Aorta (tissue), 5 donors: ENCODE measurements at regions not wholly inside any gene's neighbourhood (a gene's known extent, or its start where the extent isn't known, plus 50 kb on each side); places are given as distances from the start of the nearest gene placed in this dataset.

Experiments
- ATAC-seq: fragments of 200-7000 bp; cut with Tn5 transposase; one replicate; pipeline ENCODE4 v1.9.1; 2022; ENCODE audit warnings: moderate library complexity; ENCODE audit not compliant: low FRiP score
- DNase-seq, 2 donors: peaks; one replicate each; pipeline ENCODE4 v3.0.0-alpha.2; 2020
- H3K27ac ChIP-seq, 2 donors: one replicate each; pipeline ENCODE4 v1.5.1; 2013; ENCODE audit warnings: low read length in 2 of 2, mild to moderate bottlenecking in 2 of 2, moderate library complexity in 2 of 2, control low read depth in 1 of 2, inconsistent platforms in 1 of 2, low read depth in 1 of 2
- H3K27me3 ChIP-seq, 2 donors: one replicate each; pipeline ENCODE4 v1.6.1; 2013; ENCODE audit warnings: control low read depth in 1 of 2, low read length in 1 of 2, mild to moderate bottlenecking in 1 of 2, moderate library complexity in 1 of 2; ENCODE audit not compliant: insufficient read depth in 2 of 2, control insufficient read depth in 1 of 2
- H3K36me3 ChIP-seq, 2 donors: one replicate each; pipeline ENCODE4 v1.6.1; 2013; ENCODE audit warnings: control low read depth in 1 of 2, low read length in 1 of 2, mild to moderate bottlenecking in 1 of 2; ENCODE audit not compliant: insufficient read depth in 2 of 2, control insufficient read depth in 1 of 2
- H3K4me1 ChIP-seq, 2 donors: one replicate each; pipeline ENCODE4 v1.6.1; 2013; ENCODE audit warnings: low read length in 2 of 2, control low read depth in 1 of 2, mild to moderate bottlenecking in 1 of 2, moderate library complexity in 1 of 2; ENCODE audit not compliant: insufficient read depth in 2 of 2, control insufficient read depth in 1 of 2
- H3K4me3 ChIP-seq, 2 donors: one replicate each; pipeline ENCODE4 v1.5.1; 2013; ENCODE audit warnings: low read length in 2 of 2, control low read depth in 1 of 2, mild to moderate bottlenecking in 1 of 2
- H3K9me3 ChIP-seq: one replicate; pipeline ENCODE4 v1.6.1; 2013; ENCODE audit warnings: mild to moderate bottlenecking, low read length; ENCODE audit not compliant: control insufficient read depth
- WGBS, 2 donors: extraction: QIAGEN DNeasy Blood & Tissue Kit; methylation state at CpG; one replicate each; pipeline ENCODE4 v1.1.7; 2013; 5-methylcytosine and 5-hydroxymethylcytosine counted together
- intact Hi-C, 2 donors: fragments of 100-400 bp; cut with DNase I; formaldehyde crosslinking; loops; one replicate each; pipeline versions ENCODE4 v1.14.2 to v1.15.0; 2022
- donor health status: healthy with polysubstance abuse.
- donor health status: Bipolar disorder and iron deficiency.
- donor health status: DM: no; HTN: no; CAD: no.
- donor health status: DM: no; HTN: no; CAD: no.
- donor health status: DM: yes; HTN: yes; CAD: no.

DNA sequence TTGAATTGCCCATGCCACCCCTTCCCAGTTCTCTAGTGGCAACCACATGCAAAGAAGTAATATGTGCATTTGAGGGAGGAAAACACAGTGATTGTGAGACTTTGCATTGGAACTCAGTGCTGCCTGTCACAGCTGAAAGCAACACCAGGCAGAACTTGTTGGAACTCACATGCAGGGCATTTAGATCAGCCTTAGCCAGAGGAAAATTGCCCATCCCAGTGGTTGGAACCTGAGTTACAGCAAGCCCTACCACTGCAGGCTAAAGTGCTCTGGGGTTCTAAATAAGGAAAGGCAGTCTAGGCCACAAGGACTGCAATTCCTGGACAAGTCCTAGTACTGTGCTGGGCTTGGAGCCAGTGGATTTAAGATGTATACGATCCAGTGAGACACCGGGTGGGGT is 245.3 kb upstream of the UFL1 start:
- H3K4me3 ChIP-seq, result no peak overlapping the region
- intact Hi-C loops, result no loop called here
- H3K27me3 ChIP-seq, result no peaks in the 10 kb centered on the region
- H3K4me1 ChIP-seq, result no peaks in the 10 kb centered on the region
- ATAC-seq (no peak), DNase-seq (no peak)
- H3K36me3 ChIP-seq, result no peaks in the 10 kb centered on the region
- 8 to 19% methylated on average over 2 of the region's 2 CpGs for WGBS, 2 donors
- no peaks in the 10 kb centered on the region for H3K9me3 ChIP-seq
- no peak overlapping the region for H3K27ac ChIP-seq

DNA sequence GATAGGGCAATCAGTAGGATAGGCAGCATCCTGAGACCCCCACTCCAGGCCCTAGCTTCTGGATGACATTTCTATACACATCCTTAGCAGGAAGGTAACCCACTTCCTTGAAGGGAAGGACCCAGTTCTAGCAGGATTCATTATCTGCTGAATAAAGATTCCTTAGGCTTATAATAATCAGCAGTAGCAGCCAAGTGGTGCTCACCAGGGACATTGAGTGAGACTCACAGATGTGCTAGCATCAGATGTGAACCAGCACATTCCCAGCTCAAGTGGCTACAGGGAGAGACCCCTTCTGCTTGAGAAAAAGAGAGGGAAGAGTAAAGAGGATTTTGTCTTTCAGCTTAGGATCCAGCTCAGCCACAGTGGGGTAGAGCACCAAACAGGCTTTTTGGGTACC is 244.8 kb upstream of the UFL1 start:
- intact Hi-C loops, result no loop called here
- no peaks in the 10 kb centered on the region for H3K36me3 ChIP-seq
- ATAC-seq (no peak), DNase-seq (no peak)
- no peaks in the 10 kb centered on the region for H3K27me3 ChIP-seq
- no peaks in the 10 kb centered on the region for H3K4me1 ChIP-seq
- H3K4me3 ChIP-seq, result no peak overlapping the region
- H3K9me3 ChIP-seq, result no peaks in the 10 kb centered on the region
- no peak overlapping the region for H3K27ac ChIP-seq

DNA sequence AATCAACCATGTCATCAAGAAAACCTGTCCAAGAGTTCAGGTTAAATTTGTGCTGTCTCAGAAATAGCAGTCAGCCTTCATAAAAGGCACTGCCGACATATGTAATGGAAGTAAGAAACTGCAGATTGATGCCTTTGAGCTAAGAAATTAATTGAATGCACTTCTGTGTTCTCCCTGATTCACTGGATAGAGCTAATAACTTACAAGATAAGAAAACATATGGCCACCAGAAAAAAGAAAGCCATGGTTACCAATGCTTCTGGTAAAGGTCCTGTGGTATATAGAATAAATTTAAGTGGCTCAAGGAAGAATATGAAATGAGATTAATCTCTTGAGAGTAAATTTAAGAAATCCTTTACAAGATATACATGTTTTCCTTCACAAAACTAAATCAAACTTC is 242.5 kb upstream of the UFL1 start:
- Histone ChIP-seq H3K27me3 (no peaks in the 10 kb centered on the region), H3K4me3 (no peak overlapping the region), H3K36me3 (no peaks in the 10 kb centered on the region), H3K27ac (no peak overlapping the region), H3K9me3 (no peaks in the 10 kb centered on the region), H3K4me1 (no peaks in the 10 kb centered on the region)
- WGBS, 2 donors, result 67 to 74% methylated on average over 1 of the region's 1 CpG
- no peak for ATAC-seq
- no peak for DNase-seq
- intact Hi-C loops, result no loop called here

DNA sequence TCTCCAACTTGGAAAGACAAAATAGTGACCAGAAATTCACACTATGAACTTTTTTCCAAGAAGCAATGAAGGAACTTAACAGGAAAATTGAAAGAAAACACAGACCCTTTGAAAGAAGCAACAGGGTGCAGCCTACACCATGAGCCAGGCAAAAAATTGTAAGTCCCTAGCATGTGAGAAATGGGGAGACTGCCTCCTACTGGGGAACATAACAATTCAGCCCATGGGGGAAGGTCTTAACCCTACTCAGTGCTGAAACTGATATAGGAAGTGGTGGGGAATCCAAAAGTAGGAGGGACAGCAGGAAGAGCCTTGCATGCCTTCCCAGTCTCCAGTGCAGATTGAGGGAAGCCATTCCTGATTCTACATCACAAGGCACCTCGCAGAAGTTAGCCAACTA is 235.1 kb upstream of the UFL1 start:
- no peak overlapping the region for H3K4me3 ChIP-seq
- intact Hi-C loops, result no loop called here
- no peaks in the 10 kb centered on the region for H3K36me3 ChIP-seq
- WGBS, 2 donors, result 93 to 94% methylated on average over 1 of the region's 1 CpG
- no peak for DNase-seq
- H3K27ac ChIP-seq, result no peak overlapping the region
- ATAC-seq, result no peak
- H3K27me3 ChIP-seq, result no peaks in the 10 kb centered on the region
- peaks cover 8% of the 10 kb centered on the region for H3K9me3 ChIP-seq
- no peaks in the 10 kb centered on the region for H3K4me1 ChIP-seq

DNA sequence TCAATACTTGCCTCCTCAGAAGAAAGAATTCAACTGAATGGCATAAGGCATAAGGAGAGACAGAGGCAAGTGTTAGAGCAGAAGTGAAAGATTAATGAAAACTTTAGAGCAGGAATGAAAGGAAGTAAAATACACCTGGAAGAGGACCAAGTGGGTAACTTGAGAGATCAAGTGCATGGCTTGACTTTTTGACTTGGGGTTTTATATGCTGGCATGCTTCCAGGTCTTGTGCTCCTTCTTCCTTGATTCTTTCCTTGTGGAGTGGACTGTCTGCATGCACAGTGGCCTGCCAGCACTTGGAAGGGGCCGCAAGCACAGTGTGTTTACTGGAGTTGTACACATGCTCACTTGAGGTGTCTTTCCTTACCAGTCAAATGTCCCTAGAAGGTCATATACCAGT is 222.1 kb upstream of the UFL1 start:
- H3K4me3 ChIP-seq, result no peak overlapping the region
- ATAC-seq (no peak), DNase-seq (no peak)
- intact Hi-C loops, result no loop called here
- no peaks in the 10 kb centered on the region for H3K36me3 ChIP-seq
- no peaks in the 10 kb centered on the region for H3K4me1 ChIP-seq
- WGBS, 2 donors, result 93 to 95% methylated on average over 1 of the region's 1 CpG
- no peaks in the 10 kb centered on the region for H3K27me3 ChIP-seq
- H3K9me3 ChIP-seq, result no peaks in the 10 kb centered on the region
- H3K27ac ChIP-seq, result no peak overlapping the region

DNA sequence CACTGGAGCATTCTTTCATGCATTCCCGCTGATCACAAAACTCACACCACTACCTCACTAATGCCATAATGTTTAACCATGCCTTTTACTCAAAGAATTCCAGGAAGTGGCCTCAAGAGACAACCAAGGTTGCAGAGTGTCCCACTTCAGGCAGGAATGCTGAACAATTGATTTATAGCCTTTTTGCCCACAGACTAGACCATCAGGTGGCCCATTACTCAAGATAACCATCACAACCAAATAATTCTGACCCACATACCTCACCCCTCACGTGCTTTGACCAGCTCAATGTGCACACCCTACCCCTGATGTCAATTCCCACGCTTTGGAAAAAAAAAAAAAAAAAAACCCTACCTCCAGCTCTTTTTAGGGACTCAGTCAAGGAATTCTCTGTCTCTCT is 220.6 kb upstream of the UFL1 start:
- H3K36me3 ChIP-seq, result no peaks in the 10 kb centered on the region
- no peaks in the 10 kb centered on the region for H3K9me3 ChIP-seq
- H3K4me1 ChIP-seq, result no peaks in the 10 kb centered on the region
- H3K4me3 ChIP-seq, result no peak overlapping the region
- no peak overlapping the region for H3K27ac ChIP-seq
- no peaks in the 10 kb centered on the region for H3K27me3 ChIP-seq
- intact Hi-C loops, result no loop called here
- DNase-seq, result no peak
- no peak for ATAC-seq
- 26 to 37% methylated on average over 3 of the region's 3 CpGs for WGBS, 2 donors

DNA sequence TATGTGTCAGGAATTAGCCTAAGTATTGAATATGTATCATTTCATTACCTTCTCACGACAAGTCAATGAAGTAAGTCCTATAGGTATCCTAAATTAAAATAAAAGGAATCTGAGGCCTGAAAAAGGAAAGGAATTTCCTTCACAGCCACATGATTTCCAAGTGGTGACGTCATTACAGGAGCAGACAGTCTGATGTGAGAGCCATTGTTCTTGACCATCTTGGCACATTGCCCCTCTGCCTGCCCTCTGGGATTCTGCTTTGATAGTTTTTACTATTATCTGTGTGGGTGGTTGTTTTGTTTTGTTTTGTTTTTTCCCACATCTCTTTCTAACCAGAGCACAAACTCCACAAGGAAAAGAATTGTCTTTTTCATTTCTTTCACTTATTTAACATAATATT is 219.8 kb upstream of the UFL1 start:
- ATAC-seq (no peak), DNase-seq (no peak)
- no peaks in the 10 kb centered on the region for H3K27me3 ChIP-seq
- H3K4me1 ChIP-seq, result no peaks in the 10 kb centered on the region
- intact Hi-C loops, result no loop called here
- H3K36me3 ChIP-seq, result no peaks in the 10 kb centered on the region
- WGBS, 2 donors, result 40 to 51% methylated on average over 2 of the region's 2 CpGs
- no peak overlapping the region for H3K4me3 ChIP-seq
- H3K9me3 ChIP-seq, result no peaks in the 10 kb centered on the region
- H3K27ac ChIP-seq, result no peak overlapping the region

DNA sequence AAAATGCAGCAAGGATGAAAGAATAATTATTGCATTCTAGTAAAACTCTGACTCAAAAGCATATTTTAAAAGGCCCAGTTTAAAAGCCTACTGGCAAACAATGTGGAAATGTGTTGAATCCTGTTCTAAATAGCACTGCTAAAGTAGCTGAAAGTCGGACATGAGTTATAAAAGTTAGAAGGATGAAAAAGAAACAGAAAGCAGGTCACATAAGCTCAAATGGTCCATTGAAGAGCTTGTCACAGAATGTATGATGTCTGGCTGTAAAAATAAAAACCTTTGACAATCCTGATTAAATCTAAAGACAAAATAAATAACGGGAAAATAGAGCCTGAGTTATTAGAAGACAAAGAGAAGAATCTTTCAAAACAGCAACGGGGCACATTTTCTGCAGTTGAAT is 218.6 kb upstream of the UFL1 start:
- ATAC-seq (no peak), DNase-seq (no peak)
- Histone ChIP-seq H3K27me3 (no peaks in the 10 kb centered on the region), H3K36me3 (no peaks in the 10 kb centered on the region), H3K27ac (no peak overlapping the region), H3K9me3 (no peaks in the 10 kb centered on the region), H3K4me3 (no peak overlapping the region), H3K4me1 (no peaks in the 10 kb centered on the region)
- WGBS, 2 donors, result 33 to 35% methylated on average over 3 of the region's 3 CpGs
- intact Hi-C loops, result no loop called here

DNA sequence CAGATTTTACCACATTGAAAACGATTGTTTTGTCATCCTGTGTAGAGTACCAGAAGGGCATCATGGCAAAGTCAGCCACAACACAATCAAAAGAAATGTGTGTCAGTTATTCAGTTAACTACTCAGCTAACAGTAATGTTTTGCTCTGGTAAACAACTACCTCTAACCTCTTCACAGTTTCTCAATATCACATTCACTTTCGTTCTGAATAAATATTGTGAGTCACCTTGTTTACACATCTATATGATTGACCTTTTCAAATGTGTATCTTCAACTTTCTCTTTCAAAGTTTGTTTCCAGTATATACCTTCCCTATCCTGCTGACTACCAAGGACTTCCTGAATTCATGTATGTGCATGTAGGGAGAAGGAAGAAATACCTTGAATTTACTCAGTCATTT is 216.6 kb upstream of the UFL1 start:
- H3K4me3 ChIP-seq, result no peak overlapping the region
- no peaks in the 10 kb centered on the region for H3K27me3 ChIP-seq
- no peaks in the 10 kb centered on the region for H3K36me3 ChIP-seq
- H3K9me3 ChIP-seq, result no peaks in the 10 kb centered on the region
- DNase-seq (no peak), ATAC-seq (no peak)
- intact Hi-C loops, result no loop called here
- 55 to 56% methylated on average over 2 of the region's 2 CpGs for WGBS, 2 donors
- H3K4me1 ChIP-seq, result no peaks in the 10 kb centered on the region
- no peak overlapping the region for H3K27ac ChIP-seq

DNA sequence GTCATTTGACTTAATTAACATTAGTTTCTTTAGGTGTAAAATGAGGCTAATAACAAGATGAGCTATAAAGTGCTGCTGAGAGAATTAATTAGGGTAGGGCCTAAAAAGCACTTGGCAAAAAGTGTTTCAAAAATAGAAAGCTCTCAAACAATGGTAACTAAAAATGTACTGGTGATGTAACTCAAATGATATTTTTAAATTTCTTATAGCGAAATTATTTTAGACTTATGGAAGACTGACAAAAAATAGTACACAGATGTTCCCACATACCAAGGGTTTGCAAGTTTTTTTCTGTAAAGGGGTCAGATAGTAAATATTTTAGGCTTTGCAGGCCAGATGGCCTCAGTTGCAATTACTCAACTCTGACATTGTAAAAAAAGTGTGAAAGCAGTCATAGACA is 190.7 kb upstream of the UFL1 start:
- WGBS, 2 donors, result 13 to 27% methylated on average over 1 of the region's 1 CpG
- Histone ChIP-seq H3K9me3 (no peaks in the 10 kb centered on the region), H3K27me3 (no peaks in the 10 kb centered on the region), H3K27ac (no peak overlapping the region), H3K4me3 (no peak overlapping the region), H3K36me3 (no peaks in the 10 kb centered on the region), H3K4me1 (no peaks in the 10 kb centered on the region)
- ATAC-seq, result no peak
- DNase-seq, result no peak
- intact Hi-C loops, result no loop called here
